ENCODE measurements at regions not wholly inside any gene's neighbourhood (a gene's known extent, or its start where the extent isn't known, plus 50 kb on each side); places are given as distances from the start of the nearest gene placed in this dataset.
"Not testable (repeated sequence)": the region's sequence is repeated elsewhere in the genome, so short reads cannot be mapped to it uniquely, and the experiment has no call there.

GRCh38 chr12:75859868-75860267 lies 171.7 kb downstream of the PHLDA1 start:
- no peak for DNase-seq (ENCODE audit: extremely low spot score)
- ChIA-PET CTCF (interaction anchor here (0.7 kb wide), 1 partner anchor 8 kb away, joined by 4 read pairs; no protein-coding TSS in a partner anchor), POLR2A (no interaction called here)
- TF ChIP-seq ELF4 (IDR thresholded peaks at IDR 0.05) (no peak), NFRKB (IDR thresholded peaks at IDR 0.05) (no peak), HDGF (IDR thresholded peaks at IDR 0.05; ENCODE audit: borderline replicate concordance) (no peak), CTBP1 (IDR thresholded peaks at IDR 0.05; ENCODE audit: borderline replicate concordance) (no peak), LEF1 (IDR thresholded peaks at IDR 0.05; ENCODE audit: borderline replicate concordance) (no peak), ARNT (IDR thresholded peaks at IDR 0.05) (no peak), SP1 (IDR thresholded peaks at IDR 0.05) (no peak), FOXM1 (IDR thresholded peaks at IDR 0.05; ENCODE audit: borderline replicate concordance) (no peak), FOXK2 (IDR thresholded peaks at IDR 0.05) (no peak), BHLHE40 (IDR thresholded peaks at IDR 0.05; ENCODE audit: borderline replicate concordance) (no peak), TARDBP (IDR thresholded peaks at IDR 0.05) (no peak), L3MBTL2 (conservative IDR thresholded peaks at IDR 0.05) (no peak), FOXA1 (IDR thresholded peaks at IDR 0.05) (no peak), SUZ12 (IDR thresholded peaks at IDR 0.05) (no peak)
- TF ChIP-seq, protein P1, sequence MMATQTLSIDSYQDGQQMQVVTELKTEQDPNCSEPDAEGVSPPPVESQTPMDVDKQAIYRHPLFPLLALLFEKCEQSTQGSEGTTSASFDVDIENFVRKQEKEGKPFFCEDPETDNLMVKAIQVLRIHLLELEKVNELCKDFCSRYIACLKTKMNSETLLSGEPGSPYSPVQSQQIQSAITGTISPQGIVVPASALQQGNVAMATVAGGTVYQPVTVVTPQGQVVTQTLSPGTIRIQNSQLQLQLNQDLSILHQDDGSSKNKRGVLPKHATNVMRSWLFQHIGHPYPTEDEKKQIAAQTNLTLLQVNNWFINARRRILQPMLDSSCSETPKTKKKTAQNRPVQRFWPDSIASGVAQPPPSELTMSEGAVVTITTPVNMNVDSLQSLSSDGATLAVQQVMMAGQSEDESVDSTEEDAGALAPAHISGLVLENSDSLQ (IDR thresholded peaks at IDR 0.05), result no peak

GRCh38 chr12:75856235-75856634 lies 175.3 kb downstream of the PHLDA1 start:
- DNase-seq (ENCODE audit: extremely low spot score), result no peak
- no peak for TF ChIP-seq FOXM1 (IDR thresholded peaks at IDR 0.05; ENCODE audit: borderline replicate concordance)
- TF ChIP-seq ELF4 (IDR thresholded peaks at IDR 0.05), result no peak
- no peak for TF ChIP-seq L3MBTL2 (conservative IDR thresholded peaks at IDR 0.05)
- no peak for TF ChIP-seq SP1 (IDR thresholded peaks at IDR 0.05)
- TF ChIP-seq NFRKB (IDR thresholded peaks at IDR 0.05), result no peak
- no peak for TF ChIP-seq FOXK2 (IDR thresholded peaks at IDR 0.05)
- no peak for TF ChIP-seq ARNT (IDR thresholded peaks at IDR 0.05)
- no peak for TF ChIP-seq HDGF (IDR thresholded peaks at IDR 0.05; ENCODE audit: borderline replicate concordance)
- TF ChIP-seq, protein P1 (IDR thresholded peaks at IDR 0.05), result no peak
- TF ChIP-seq ZNF384 (IDR thresholded peaks at IDR 0.05), result no peak
- no peak for TF ChIP-seq TARDBP (IDR thresholded peaks at IDR 0.05)
- TF ChIP-seq CTBP1 (IDR thresholded peaks at IDR 0.05; ENCODE audit: borderline replicate concordance), result no peak
- TF ChIP-seq BHLHE40 (IDR thresholded peaks at IDR 0.05; ENCODE audit: borderline replicate concordance), result no peak
- ChIA-PET CTCF (no interaction called here), POLR2A (no interaction called here)

DNA sequence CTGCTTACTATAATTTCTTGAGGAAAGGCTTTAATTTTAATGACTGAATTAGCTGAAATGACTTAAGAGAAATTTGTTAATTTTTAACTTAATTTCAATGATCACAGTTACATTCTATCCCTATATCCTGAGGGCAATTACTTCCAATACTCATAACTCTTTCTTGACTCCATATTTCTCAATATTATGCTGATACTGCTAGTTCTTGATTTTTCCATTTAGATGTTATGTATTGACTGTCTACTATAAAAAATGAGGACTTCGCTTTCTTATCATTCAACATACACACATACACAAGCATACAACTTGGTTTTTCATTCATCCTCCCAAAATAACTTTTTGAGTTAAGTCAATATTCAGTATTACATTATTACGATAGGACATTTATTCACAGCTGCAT lies 176.2 kb downstream of the PHLDA1 start:
- POLR2A ChIA-PET, result no interaction called here

GRCh38 chr12:75854681-75855309 lies 176.8 kb downstream of the PHLDA1 start:
- no peak for DNase-seq (ENCODE audit: extremely low spot score)
- TF ChIP-seq HDGF (IDR thresholded peaks at IDR 0.05; ENCODE audit: borderline replicate concordance) (no peak), ELF4 (IDR thresholded peaks at IDR 0.05) (no peak), SUZ12 (IDR thresholded peaks at IDR 0.05) (no peak), L3MBTL2 (conservative IDR thresholded peaks at IDR 0.05) (no peak), NFRKB (IDR thresholded peaks at IDR 0.05) (no peak), FOXM1 (IDR thresholded peaks at IDR 0.05; ENCODE audit: borderline replicate concordance) (no peak), FOXK2 (IDR thresholded peaks at IDR 0.05) (no peak), ZNF384 (IDR thresholded peaks at IDR 0.05) (no peak), CTBP1 (IDR thresholded peaks at IDR 0.05; ENCODE audit: borderline replicate concordance) (no peak), LEF1 (IDR thresholded peaks at IDR 0.05; ENCODE audit: borderline replicate concordance) (no peak), BHLHE40 (IDR thresholded peaks at IDR 0.05; ENCODE audit: borderline replicate concordance) (no peak), TARDBP (IDR thresholded peaks at IDR 0.05) (no peak), SP1 (IDR thresholded peaks at IDR 0.05) (no peak), FOXA1 (IDR thresholded peaks at IDR 0.05) (no peak), ARNT (IDR thresholded peaks at IDR 0.05) (no peak)
- TF ChIP-seq, protein P1 (IDR thresholded peaks at IDR 0.05), result no peak
- ChIA-PET POLR2A (no interaction called here), CTCF (no interaction called here)

More for the DNA sequence above, 176.2 kb downstream of the PHLDA1 start:
- TF ChIP-seq SP1 (IDR thresholded peaks at IDR 0.05), result no peak
- no peak for TF ChIP-seq SUZ12 (IDR thresholded peaks at IDR 0.05)
- no peak for TF ChIP-seq FOXM1 (IDR thresholded peaks at IDR 0.05; ENCODE audit: borderline replicate concordance)
- TF ChIP-seq HDGF (IDR thresholded peaks at IDR 0.05; ENCODE audit: borderline replicate concordance), result no peak
- TF ChIP-seq TARDBP (IDR thresholded peaks at IDR 0.05), result no peak
- TF ChIP-seq ELF4 (IDR thresholded peaks at IDR 0.05), result no peak
- no peak for TF ChIP-seq NFRKB (IDR thresholded peaks at IDR 0.05)
- TF ChIP-seq L3MBTL2 (conservative IDR thresholded peaks at IDR 0.05), result no peak
- TF ChIP-seq, protein P1 (IDR thresholded peaks at IDR 0.05), result no peak
- no peak for TF ChIP-seq LEF1 (IDR thresholded peaks at IDR 0.05; ENCODE audit: borderline replicate concordance)
- TF ChIP-seq ZNF384 (IDR thresholded peaks at IDR 0.05), result no peak
- no peak for TF ChIP-seq ARNT (IDR thresholded peaks at IDR 0.05)
- TF ChIP-seq CTBP1 (IDR thresholded peaks at IDR 0.05; ENCODE audit: borderline replicate concordance), result no peak
- no peak for TF ChIP-seq BHLHE40 (IDR thresholded peaks at IDR 0.05; ENCODE audit: borderline replicate concordance)
- no peak for TF ChIP-seq FOXK2 (IDR thresholded peaks at IDR 0.05)
- TF ChIP-seq FOXA1 (IDR thresholded peaks at IDR 0.05), result no peak
- DNase-seq (ENCODE audit: extremely low spot score), result no peak
- CTCF ChIA-PET, result no interaction called here

DNA sequence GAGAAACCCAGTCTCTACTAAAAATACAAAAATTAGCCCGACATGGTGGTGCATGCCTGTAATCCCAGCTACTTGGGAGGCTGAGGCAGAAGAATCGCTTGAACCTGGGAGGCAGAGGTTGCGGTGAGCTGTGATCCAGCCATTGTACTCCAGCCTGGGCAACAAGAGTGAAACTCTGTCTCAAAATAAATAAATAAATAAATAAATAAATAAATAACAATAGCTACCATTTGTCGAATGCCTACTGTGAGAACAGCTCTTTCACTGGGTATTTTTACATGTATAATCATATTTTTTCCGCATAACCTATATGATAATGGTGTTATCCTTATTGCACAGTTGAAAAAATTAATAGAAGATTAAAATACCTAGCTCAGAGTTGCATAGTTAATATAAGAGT lies 177.4 kb downstream of the PHLDA1 start:
- DNase-seq (ENCODE audit: extremely low spot score); CTCF ChIA-PET; POLR2A ChIA-PET: not testable (repeated sequence)
